B cell (primary cell): ENCODE measurements at regions not wholly inside any gene's neighbourhood (a gene's known extent, or its start where the extent isn't known, plus 50 kb on each side); places are given as distances from the start of the nearest gene placed in this dataset.

Experiments used
- CTCF ChIP-seq: fragments of 200-600 bp; IDR thresholded peaks from one replicate; pipeline ENCODE4 v1.8.0; 2022; ENCODE audit warnings: antibody characterized with exemption, mild to moderate bottlenecking
- EZH2 ChIP-seq: IDR thresholded peaks from 2 replicates; pipeline ENCODE4 v1.6.1; 2012; ENCODE audit warnings: borderline replicate concordance, low read depth, mild to moderate bottlenecking, moderate library complexity, low read length; ENCODE audit not compliant: insufficient read depth, poor library complexity, severe bottlenecking

GRCh38 chr5:145393426-145393825, 441.7 kb downstream of the PRELID2 start:
- TF ChIP-seq CTCF (no peak), EZH2 (no peak)
